B cell (primary cell): ENCODE measurements at regions not wholly inside any gene's neighbourhood (a gene's known extent, or its start where the extent isn't known, plus 50 kb on each side); places are given as distances from the start of the nearest gene placed in this dataset.

Experiments
- ATAC-seq: fragments of 200-7000 bp; cut with Tn5 transposase; one replicate; pipeline ENCODE4 v1.10.0; 2021; ENCODE audit warnings: low read depth, mild to moderate bottlenecking, moderate number of reproducible peaks, moderate library complexity
- CTCF ChIA-PET: fragments of 350-600 bp; sonication (Branson Sonifier 250); formaldehyde crosslinking; loops from one replicate; lab custom pipeline; 2021; ENCODE audit warnings: antibody characterized with exemption, inconsistent platforms; lab: Charles Lee
- POLR2A ChIA-PET: fragments of 350-600 bp; sonication (Branson Sonifier 250); formaldehyde crosslinking; loops from one replicate; lab custom pipeline; 2021; ENCODE audit warnings: antibody characterized with exemption; lab: Charles Lee
- DNase-seq: peaks from one replicate; pipeline ENCODE4 v3.0.0; 2013
- H2AFZ ChIP-seq: 2 replicates; pipeline ENCODE4 v1.6.1; 2012; ENCODE audit warnings: mild to moderate bottlenecking, low read depth, low read length; ENCODE audit not compliant: insufficient read depth, poor library complexity, severe bottlenecking
- H3K27ac ChIP-seq, 2 donors: 1 replicate in 1 of 2; 2 replicates in 1 of 2; pipeline ENCODE4 v1.5.1; 2012 to 2013; ENCODE audit warnings: low read length in 2 of 2, mild to moderate bottlenecking in 2 of 2, moderate library complexity in 1 of 2
- H3K27me3 ChIP-seq, 4 experiments: fragments of 200-600 bp in 1 of 4; sonication (generic) in 1 of 4; replicated peaks in 1 of 4; 1 replicate in 2 of 4; 2 replicates in 2 of 4; pipeline versions ENCODE4 v1.6.1 to v1.7.0; 2013 to 2016; ENCODE audit warnings: low read length in 3 of 4, mild to moderate bottlenecking in 2 of 4, mixed read lengths in 1 of 4, moderate library complexity in 1 of 4; ENCODE audit not compliant: insufficient read depth in 4 of 4, control insufficient read depth in 3 of 4; ENCODE audit errors: control extremely low read depth in 1 of 4
- H3K36me3 ChIP-seq, 2 experiments: replicated peaks in 1 of 2; 1 replicate in 1 of 2; 2 replicates in 1 of 2; pipeline versions ENCODE4 v1.6.1 to v1.7.1; 2013; ENCODE audit warnings: low read length in 1 of 2; ENCODE audit not compliant: insufficient read depth in 2 of 2, control insufficient read depth in 1 of 2; ENCODE audit errors: control extremely low read depth in 1 of 2, extremely low read depth in 1 of 2
- H3K4me1 ChIP-seq, 2 donors: fragments of 200-600 bp in 1 of 2; sonication (generic) in 1 of 2; 1 replicate in 1 of 2; 2 replicates in 1 of 2; pipeline versions ENCODE4 v1.5.1 to v1.6.1; 2013 to 2017; ENCODE audit warnings: low read length in 2 of 2; ENCODE audit not compliant: control insufficient read depth in 2 of 2, insufficient read depth in 2 of 2
- H3K4me2 ChIP-seq: replicated peaks from 2 replicates; pipeline ENCODE3; 2012; ENCODE audit warnings: mild to moderate bottlenecking, low read depth, low read length; ENCODE audit not compliant: poor library complexity, severe bottlenecking
- H3K4me3 ChIP-seq, 5 experiments: fragments of 200-600 bp in 1 of 5; sonication (generic) in 1 of 5; 1 replicate in 3 of 5; 2 replicates in 2 of 5; pipeline versions ENCODE4 v1.5.1 to v1.7.0; 2011 to 2016; ENCODE audit warnings: low read length in 4 of 5, mild to moderate bottlenecking in 4 of 5, low read depth in 2 of 5, control low read depth in 1 of 5, moderate library complexity in 1 of 5; ENCODE audit not compliant: insufficient read depth in 1 of 5; ENCODE audit errors: control extremely low read depth in 1 of 5, extremely low read depth in 1 of 5
- H3K79me2 ChIP-seq: fragments of 200-600 bp; sonication (generic); one replicate; pipeline ENCODE4 v1.6.0; 2016; ENCODE audit warnings: low read length; ENCODE audit not compliant: control insufficient read depth, insufficient read depth
- H3K9ac ChIP-seq: fragments of 200-600 bp; sonication (generic); 2 replicates; pipeline ENCODE4 v1.6.1; 2017; ENCODE audit warnings: mild to moderate bottlenecking, low read length, moderate library complexity
- H3K9me3 ChIP-seq, 3 donors: one replicate each; pipeline versions ENCODE4 v1.6.1 to v1.7.1; 2013; ENCODE audit warnings: low read length in 2 of 3; ENCODE audit not compliant: control insufficient read depth in 2 of 3, insufficient read depth in 1 of 3; ENCODE audit errors: control extremely low read depth in 1 of 3
- H4K20me1 ChIP-seq: 2 replicates; pipeline ENCODE4 v1.6.0; 2012; ENCODE audit warnings: mild to moderate bottlenecking, low read length; ENCODE audit not compliant: insufficient read depth, control insufficient read depth, poor library complexity, severe bottlenecking
- H3K27ac Mint-ChIP-seq: one replicate; pipeline ENCODE4 v1.8.0; 2021; ENCODE audit warnings: mixed read lengths
- H3K27me3 Mint-ChIP-seq: one replicate; pipeline ENCODE4 v1.8.0; 2021; ENCODE audit warnings: mixed read lengths
- H3K4me1 Mint-ChIP-seq: one replicate; pipeline ENCODE4 v1.8.0; 2021; ENCODE audit warnings: mixed read lengths
- H3K4me3 Mint-ChIP-seq: one replicate; pipeline ENCODE4 v1.8.0; 2021; ENCODE audit warnings: mixed read lengths
- H3K9me3 Mint-ChIP-seq: one replicate; pipeline ENCODE4 v1.8.0; 2022; ENCODE audit warnings: mixed read lengths; ENCODE audit not compliant: insufficient read depth
- CTCF ChIP-seq: fragments of 200-600 bp; IDR thresholded peaks from one replicate; pipeline ENCODE4 v1.8.0; 2022; ENCODE audit warnings: antibody characterized with exemption, mild to moderate bottlenecking
- EZH2 ChIP-seq: IDR thresholded peaks from 2 replicates; pipeline ENCODE4 v1.6.1; 2012; ENCODE audit warnings: borderline replicate concordance, low read depth, mild to moderate bottlenecking, moderate library complexity, low read length; ENCODE audit not compliant: insufficient read depth, poor library complexity, severe bottlenecking
- WGBS: methylation state at CpG from one replicate; pipeline ENCODE4 v1.1.5; 2013; ENCODE audit warnings: missing lambda C conversion rate; ENCODE audit not compliant: insufficient coverage; 5-methylcytosine and 5-hydroxymethylcytosine counted together
- intact Hi-C: fragments of 100-400 bp; cut with micrococcal nuclease; formaldehyde crosslinking; loops from one replicate; pipeline ENCODE4 v1.10.0; 2022

GRCh38 chr21:38716088-38716487 is 89.6 kb upstream of the ETS2 start:
- no peak for DNase-seq
- TF ChIP-seq EZH2: no peak
- TF ChIP-seq CTCF: no peak
- no peak overlapping the region for H3K4me2 ChIP-seq
- no peak overlapping the region for H2AFZ ChIP-seq
- H3K36me3 ChIP-seq: no peaks in the 10 kb centered on the region
- H3K27me3 Mint-ChIP-seq: peaks cover 4% of the 10 kb centered on the region
- H3K27me3 ChIP-seq: no peaks in the 10 kb centered on the region
- intact Hi-C loops: no loop called here
- H3K27ac ChIP-seq: no peak overlapping the region
- H3K27ac Mint-ChIP-seq: no peak overlapping the region
- H4K20me1 ChIP-seq: no peaks in the 10 kb centered on the region
- POLR2A ChIA-PET: no interaction called here
- H3K4me3 Mint-ChIP-seq: no peak overlapping the region
- H3K9me3 Mint-ChIP-seq: no peaks in the 10 kb centered on the region
- H3K4me1 ChIP-seq: no peaks in the 10 kb centered on the region
- H3K4me1 Mint-ChIP-seq: no peaks in the 10 kb centered on the region
- H3K79me2 ChIP-seq: no peaks in the 10 kb centered on the region
- H3K9ac ChIP-seq: no peak overlapping the region
- no peak overlapping the region for H3K4me3 ChIP-seq
- no peaks in the 10 kb centered on the region for H3K9me3 ChIP-seq
- CTCF ChIA-PET: no interaction called here
- no CpG with 5 or more reads among the region's 2 CpGs for WGBS
- no peak for ATAC-seq

- Histone ChIP-seq H3K36me3 (no peaks in the 10 kb centered on the region), H3K27ac (no peak overlapping the region), H3K9ac (no peak overlapping the region), H2AFZ (no peak overlapping the region), H4K20me1 (no peaks in the 10 kb centered on the region), H3K79me2 (no peaks in the 10 kb centered on the region), H3K9me3 (no peaks in the 10 kb centered on the region), H3K4me1 (no peaks in the 10 kb centered on the region), H3K4me2 (no peak overlapping the region), H3K4me3 (no peak overlapping the region), H3K27me3 (no peaks in the 10 kb centered on the region)
- no peak overlapping the region for H3K4me3 Mint-ChIP-seq
- no peak overlapping the region for H3K27ac Mint-ChIP-seq
- intact Hi-C loops: no loop called here
- CTCF ChIA-PET: no interaction called here
- no peak for DNase-seq
- H3K9me3 Mint-ChIP-seq: no peaks in the 10 kb centered on the region
- TF ChIP-seq CTCF (no peak), EZH2 (no peak)
- WGBS: 94% methylated on average over 5 of the region's 5 CpGs
- peaks cover 4% of the 10 kb centered on the region for H3K27me3 Mint-ChIP-seq
- no peaks in the 10 kb centered on the region for H3K4me1 Mint-ChIP-seq
- POLR2A ChIA-PET: no interaction called here
- ATAC-seq: no peak
These were observed 88.8 kb upstream of the ETS2 start for GRCh38 chr21:38716942-38717341.
